ENCODE measurements at regions not wholly inside any gene's neighbourhood (a gene's known extent, or its start where the extent isn't known, plus 50 kb on each side); places are given as distances from the start of the nearest gene placed in this dataset.

DNA sequence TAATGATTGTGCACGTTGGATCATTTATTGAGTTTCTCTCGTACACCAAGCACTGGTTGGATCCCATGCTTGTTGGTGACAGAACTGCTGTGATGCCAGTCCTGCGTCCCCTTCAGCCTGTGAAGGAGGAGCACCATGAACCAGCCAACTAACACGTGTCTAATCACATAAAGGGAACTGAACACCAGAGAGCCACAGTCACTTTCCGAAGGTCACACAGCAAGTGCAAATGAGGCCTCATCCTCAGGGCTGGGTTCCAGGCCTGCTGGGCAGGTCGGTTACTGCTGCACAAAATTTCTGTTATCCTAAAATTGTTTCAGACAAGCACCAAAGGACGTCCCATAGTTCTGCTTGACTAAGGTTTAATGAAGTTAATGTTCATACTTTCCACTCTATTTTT, 332.0 kb upstream of the ZNF32 start:
- Histone ChIP-seq H3K36me3 (no peaks in the 10 kb centered on the region), H3K27me3 (no peaks in the 10 kb centered on the region), H3K4me3 (no peak overlapping the region), H3K27ac (peak overlapping the region in 4 of 10 donors; percentile 16 to 57 (median 24)), H3K9me3 (no peaks in the 10 kb centered on the region), H3K4me1 (peaks cover 0 to 46% (median 19%) of the 10 kb centered on the region in 9 donors)
- DNase-seq (no peak), ATAC-seq (no peak)
- 76 to 77% methylated on average over 7 of the region's 7 CpGs for WGBS, 2 donors
- intact Hi-C loops (cut with DNase I): no loop called here
- no peak for TF ChIP-seq CTCF (IDR thresholded peaks at IDR 0.05)

GRCh38 chr10:43980313-43980712, 331.6 kb upstream of the ZNF32 start:
- H3K9me3 ChIP-seq: no peaks in the 10 kb centered on the region
- H3K27me3 ChIP-seq: no peaks in the 10 kb centered on the region
- DNase-seq (no peak), ATAC-seq (peak; percentile 50 to 88 (median 74))
- no peak for TF ChIP-seq CTCF (IDR thresholded peaks at IDR 0.05)
- no peak overlapping the region for H3K4me3 ChIP-seq
- WGBS, 2 donors: 55 to 61% methylated on average over 8 of the region's 8 CpGs
- intact Hi-C loops (cut with DNase I): no loop called here
- peaks cover 0 to 48% (median 19%) of the 10 kb centered on the region in 9 donors for H3K4me1 ChIP-seq
- peak overlapping the region in 4 of 10 donors; percentile 8 to 57 (median 16) for H3K27ac ChIP-seq
- no peaks in the 10 kb centered on the region for H3K36me3 ChIP-seq

DNA sequence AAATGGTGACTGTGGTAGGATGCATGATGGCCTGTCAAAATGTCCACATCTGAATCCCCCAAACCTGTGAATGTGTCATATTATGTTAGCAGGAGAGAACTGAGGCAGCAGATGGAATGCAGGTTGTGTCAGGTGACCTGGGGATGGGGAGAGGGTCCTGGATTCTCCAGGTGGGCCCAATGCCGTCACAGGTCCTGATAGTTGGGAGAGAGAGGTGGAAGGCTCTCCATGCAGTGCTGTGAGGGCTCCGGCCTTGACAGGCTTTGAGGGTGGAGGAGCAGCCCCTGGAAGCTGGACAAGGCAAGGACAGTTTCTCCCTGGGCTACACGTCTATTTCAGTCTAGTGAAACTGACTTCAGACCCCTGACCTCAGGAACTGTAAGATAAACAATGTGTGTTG, 330.9 kb upstream of the ZNF32 start:
- H3K27ac ChIP-seq: peak overlapping the region in 2 of 10 donors; percentile 57 to 65
- no peak for ATAC-seq
- no peak overlapping the region for H3K4me3 ChIP-seq
- H3K9me3 ChIP-seq: no peaks in the 10 kb centered on the region
- H3K36me3 ChIP-seq: no peaks in the 10 kb centered on the region
- 68 to 70% methylated on average over 3 of the region's 3 CpGs for WGBS, 2 donors
- H3K27me3 ChIP-seq: no peaks in the 10 kb centered on the region
- intact Hi-C loops (cut with DNase I): no loop called here
- H3K4me1 ChIP-seq: peaks cover 0 to 48% (median 19%) of the 10 kb centered on the region in 9 donors
- DNase-seq: no peak
- no peak for TF ChIP-seq CTCF (IDR thresholded peaks at IDR 0.05)

DNA sequence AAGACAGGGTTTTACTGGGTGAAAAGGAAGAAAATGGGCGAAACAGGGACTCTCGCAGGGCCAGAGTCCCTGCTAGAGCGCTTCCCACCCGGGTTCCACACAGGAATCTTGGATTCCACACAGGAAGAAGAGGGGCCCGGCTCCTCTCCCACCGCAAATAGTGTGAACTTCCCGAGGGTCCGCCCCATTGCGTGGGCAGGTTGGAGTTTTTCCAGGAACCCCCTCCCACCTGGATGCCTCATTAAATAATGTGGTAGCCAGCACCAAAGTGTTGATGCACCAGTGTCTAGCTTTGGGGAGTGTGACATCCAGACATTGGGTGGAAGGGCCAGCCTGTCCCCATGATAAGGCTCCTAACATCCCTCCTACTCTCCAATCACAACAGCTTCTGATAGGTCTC, 330.3 kb upstream of the ZNF32 start:
- TF ChIP-seq CTCF (IDR thresholded peaks at IDR 0.05): no peak
- WGBS, 2 donors: 77 to 79% methylated on average over 9 of the region's 9 CpGs
- H3K9me3 ChIP-seq: no peaks in the 10 kb centered on the region
- no peak overlapping the region for H3K27ac ChIP-seq
- no peak for DNase-seq
- no peak overlapping the region for H3K4me3 ChIP-seq
- H3K27me3 ChIP-seq: no peaks in the 10 kb centered on the region
- H3K4me1 ChIP-seq: peaks cover 0 to 52% (median 19%) of the 10 kb centered on the region in 9 donors
- no peak for ATAC-seq
- intact Hi-C loops (cut with DNase I): no loop called here
- H3K36me3 ChIP-seq: no peaks in the 10 kb centered on the region

Measured in heart right ventricle (tissue), 16 donors.